ENCODE measurements at regions not wholly inside any gene's neighbourhood (a gene's known extent, or its start where the extent isn't known, plus 50 kb on each side); places are given as distances from the start of the nearest gene placed in this dataset.
"Not testable (repeated sequence)": the region's sequence is repeated elsewhere in the genome, so short reads cannot be mapped to it uniquely, and the experiment has no call there.

DNA sequence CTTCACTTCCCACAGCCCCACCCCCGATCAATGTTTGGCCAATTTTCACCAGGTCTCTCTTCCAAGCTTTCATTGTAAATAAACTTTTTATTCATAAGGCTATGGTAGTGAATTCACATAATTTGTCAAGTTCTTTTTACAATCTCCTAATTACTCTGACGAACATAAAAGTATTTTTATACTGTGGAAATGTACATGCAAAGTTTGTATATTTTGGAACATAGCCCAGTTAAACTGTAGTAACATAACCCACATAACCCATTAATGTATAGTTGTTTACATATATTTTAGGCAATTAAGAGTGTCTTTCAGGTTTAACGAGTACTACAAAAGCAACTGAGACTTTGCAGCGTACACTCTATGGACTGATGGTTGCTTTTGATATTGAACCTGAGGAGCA, 228.3 kb upstream of the ERBB4 start:
- no peak for DNase-seq

DNA sequence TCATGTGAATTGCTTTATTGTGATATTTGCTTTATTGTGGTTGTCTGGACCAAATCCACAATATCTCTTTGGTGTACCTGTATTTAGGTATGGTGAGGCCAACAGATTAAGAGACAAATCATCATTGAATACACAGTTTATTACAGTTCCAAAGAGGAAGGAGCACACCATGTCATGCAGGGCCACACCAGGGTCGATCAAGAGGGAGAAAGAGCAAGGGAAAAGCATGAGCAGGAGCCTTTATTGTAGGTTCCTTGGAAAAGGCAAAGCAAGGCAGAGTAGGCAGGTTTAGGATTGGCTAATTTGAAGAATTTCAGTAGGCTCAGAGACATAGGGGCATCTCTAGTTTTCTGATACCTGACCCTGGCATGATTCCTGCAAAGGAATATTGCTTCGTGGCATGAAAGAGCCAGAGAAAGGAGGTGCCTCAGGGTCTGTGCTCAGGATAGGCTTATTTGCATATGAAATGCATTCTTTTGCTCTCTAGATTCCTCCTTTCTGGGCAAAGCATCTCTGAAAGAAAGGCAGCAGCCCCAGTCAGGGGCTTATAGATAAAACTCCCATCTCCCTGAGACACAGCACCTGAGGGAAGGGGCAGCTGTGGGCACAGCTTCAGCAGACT, 214.2 kb upstream of the ERBB4 start:
- no peak for DNase-seq

DNA sequence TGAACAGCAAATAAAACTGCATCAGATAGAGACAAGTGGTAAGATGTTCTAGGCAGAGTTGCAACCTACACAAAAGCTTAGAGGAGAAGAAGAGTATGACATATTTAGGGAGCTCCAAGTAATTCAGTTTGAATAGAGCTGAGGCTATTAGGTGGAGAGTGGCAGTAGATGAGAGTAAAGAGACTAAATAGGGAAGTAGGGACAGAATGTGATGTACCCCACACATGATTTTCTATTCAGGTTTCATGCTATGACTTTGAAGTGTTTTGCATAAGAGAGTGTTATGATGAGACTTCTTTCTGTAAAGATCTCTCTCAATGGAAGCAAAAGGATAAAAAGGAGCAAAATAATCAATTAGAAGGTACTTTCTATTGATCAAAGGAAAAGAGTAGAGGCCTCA, 206.8 kb upstream of the ERBB4 start:
- DNase-seq, result no peak

DNA sequence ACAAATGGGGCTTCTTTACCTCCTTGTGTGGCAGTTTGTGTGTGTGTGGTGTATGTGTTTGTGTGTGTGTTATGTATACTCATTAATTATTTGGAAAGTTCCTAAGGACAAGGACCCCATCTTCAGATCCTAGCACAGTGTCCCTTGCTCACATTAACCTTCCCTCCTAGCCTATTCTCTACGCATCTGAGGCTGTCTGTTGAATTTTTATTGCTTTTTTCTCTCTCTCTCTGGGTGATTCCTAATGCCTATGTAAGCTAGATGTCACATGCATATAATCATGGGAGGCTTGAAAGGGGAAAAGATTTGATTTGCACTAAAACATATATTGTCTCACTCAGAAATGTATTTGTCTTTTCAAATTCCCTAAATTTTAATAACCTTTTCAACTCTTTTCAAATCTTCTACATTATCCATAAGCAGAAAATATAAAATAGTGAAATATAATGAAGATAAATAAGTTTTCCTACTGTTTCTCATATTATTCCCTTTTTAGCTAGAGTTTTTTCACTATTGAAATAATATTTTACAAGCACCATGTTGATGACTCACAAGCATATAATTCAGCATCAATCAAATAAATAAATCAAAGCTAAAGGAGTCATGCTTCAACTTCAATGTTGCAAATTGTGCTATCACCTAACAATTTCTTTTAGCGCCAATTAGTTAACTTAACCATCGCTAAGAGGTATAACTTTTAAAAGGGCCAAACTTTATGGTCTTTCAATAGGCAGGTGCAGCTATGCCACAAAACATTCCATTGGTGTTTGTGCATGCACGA, 199.0 kb upstream of the ERBB4 start:
- no peak for DNase-seq

DNA sequence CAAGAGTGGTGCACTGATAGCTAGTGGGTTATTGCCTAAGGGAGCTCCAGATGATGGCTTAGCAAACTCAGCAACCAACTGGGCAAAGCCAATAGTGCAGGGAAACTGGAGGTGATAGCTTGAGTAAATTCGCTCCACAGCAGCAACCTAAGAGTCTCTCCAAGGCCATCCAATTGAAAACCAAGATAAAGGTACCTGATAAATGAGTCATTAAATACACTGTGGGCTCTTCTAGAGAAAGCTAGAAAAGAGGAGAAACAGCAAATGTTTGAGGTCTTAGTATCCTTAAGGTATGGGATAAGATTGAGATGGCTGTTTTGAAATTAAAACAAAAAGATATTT, 197.8 kb upstream of the ERBB4 start:
- no peak for DNase-seq

DNA sequence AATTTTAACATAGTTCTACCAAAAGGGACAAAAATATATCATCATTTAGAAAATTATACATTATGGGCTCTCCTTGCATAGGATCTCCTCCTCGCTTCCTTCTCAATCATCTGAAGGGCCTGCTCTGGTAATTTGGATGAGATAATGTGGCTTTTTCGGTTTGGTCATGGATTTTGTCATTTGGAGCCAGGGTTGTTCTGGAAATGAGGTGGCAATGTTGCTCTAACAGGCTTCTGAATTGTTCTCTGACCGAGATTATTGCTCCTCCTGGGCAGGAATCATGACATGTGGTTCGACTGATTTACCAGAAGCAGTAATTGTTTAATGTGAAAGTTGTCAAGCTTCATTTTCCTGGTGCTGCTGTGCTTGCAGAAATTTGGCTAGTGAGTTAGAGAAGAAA, 194.7 kb upstream of the ERBB4 start:
- DNase-seq, result no peak

DNA sequence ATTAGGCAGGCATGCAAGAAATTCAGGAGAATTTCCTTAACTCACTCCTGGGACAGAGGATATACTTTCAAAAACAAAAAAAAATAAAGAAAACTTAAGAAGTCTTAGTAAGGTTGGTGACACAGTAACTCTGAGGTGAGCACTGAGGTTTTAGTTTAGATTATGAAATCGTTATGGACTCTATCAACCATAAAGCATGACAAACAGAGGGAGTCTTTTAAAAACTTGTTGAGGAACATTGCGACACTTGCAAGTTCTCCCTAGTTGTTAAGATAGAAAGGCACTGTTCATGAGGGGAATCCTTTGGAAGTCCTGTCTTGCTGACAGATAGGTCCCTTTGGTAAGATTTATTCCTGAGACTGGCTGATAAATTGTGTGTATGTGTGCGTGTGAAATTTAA, 194.3 kb upstream of the ERBB4 start:
- no peak for DNase-seq

DNA sequence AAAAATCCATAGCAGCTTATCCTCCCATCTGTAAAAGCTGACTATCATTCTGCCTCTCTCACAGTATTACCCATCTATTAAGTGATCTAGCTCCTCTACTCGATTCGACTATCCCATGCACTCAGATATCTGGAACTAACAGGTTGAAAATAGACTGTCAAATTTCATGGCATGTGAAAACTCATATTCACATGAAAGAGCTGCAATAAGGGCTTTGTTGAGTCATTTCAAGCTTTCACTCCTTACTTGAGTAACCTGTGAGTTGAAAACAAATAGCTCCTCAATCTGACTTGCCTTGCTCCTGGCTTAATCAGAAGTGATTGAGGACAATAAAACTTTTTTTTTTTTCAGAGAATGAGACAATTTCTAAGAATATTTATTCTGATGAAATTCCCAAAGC, 192.4 kb upstream of the ERBB4 start:
- DNase-seq, result no peak

DNA sequence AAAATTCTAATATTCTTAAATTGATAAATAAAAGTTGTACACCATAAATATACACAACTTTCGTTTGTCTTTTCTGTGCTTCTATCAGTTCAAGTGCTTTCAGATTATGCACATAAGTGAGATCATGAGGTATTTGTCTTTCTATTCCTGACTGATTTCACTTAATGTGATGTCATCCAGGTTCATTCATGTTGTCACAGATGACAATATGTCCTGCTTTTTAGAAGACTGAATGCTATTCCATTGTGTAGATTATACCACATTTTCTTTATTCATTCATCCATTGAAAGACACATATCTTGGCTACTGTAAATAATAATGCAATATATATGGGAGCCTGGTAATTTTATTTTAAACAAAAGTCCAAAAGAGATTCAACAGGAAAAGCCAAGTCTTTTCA, 190.1 kb upstream of the ERBB4 start:
- DNase-seq, result no peak

DNA sequence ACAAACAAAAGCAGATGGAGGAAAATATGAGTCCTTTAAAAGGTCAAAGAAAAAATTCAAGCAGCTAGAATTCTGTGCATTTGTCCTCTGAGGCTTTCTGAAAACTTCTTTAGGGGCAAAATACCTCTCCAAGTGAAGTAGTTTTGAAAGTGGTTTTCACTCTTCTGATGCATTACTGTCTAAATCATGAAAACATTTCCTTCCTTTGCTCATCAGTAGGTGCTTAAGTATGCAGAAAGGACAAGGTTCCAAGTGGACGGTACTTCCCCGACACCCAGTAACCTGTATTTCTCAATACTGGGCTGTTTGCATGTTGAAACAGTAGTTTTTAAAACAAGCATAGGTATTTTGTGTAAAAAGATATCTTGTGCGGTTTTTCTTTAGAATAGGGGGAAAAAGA, 189.1 kb upstream of the ERBB4 start:
- no peak for DNase-seq

DNA sequence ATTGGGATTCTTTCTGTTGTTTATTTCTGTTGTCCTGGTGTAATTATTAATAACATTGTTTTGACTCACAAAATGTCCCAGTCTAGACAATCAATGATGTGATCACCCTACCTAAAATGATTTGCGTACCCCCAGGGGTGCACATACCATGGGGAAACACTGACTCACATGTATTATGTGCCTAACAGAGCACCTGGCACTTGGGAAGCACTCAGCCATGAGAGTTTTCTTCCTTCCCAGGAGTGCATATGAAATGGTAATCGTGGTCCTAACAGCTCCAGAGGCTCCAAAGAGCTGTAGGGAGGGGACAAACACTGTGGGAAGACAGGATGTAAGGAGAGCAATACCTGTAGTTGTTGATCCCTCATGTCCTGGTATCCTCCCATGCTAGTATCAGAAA, 187.8 kb upstream of the ERBB4 start:
- no peak for DNase-seq

DNA sequence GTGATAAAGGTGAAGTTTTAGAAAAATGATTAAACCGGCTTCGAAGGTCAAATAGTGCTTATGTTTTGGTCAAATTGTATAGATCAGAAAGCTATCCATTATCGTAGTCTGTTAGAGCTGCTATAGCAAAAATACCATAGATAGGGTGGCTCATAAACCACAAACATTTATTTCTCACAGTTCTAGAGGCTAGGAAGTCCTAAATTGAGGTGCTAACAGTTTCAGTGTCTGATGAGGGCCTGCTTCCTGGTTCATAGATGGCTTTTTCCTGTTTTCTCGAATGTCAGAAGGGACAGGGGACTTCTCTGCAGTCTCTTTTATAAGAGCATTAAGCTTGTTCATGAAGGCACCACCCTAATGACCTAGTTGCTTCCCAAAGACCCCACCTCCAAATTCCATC, 186.6 kb upstream of the ERBB4 start:
- DNase-seq, result no peak

DNA sequence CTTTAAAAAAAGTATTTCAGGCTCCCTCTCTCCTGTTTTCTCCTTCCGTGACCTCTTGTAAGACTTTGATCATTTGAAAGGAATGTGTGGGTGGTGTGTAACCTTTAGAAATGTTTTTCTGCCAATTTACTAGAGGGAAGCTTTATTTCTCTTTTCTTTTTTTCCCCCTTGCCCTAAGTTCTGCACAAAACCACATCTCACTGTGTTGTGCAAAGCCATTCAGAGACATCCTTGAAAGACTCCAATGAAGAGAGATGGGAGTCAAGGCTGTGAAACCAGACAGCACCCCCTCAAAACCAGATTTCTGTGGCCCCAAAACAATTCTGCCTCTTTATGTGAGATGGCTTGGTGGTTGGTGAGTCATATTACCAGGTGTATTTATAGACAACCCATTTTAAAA, 184.6 kb upstream of the ERBB4 start:
- no peak for DNase-seq

DNA sequence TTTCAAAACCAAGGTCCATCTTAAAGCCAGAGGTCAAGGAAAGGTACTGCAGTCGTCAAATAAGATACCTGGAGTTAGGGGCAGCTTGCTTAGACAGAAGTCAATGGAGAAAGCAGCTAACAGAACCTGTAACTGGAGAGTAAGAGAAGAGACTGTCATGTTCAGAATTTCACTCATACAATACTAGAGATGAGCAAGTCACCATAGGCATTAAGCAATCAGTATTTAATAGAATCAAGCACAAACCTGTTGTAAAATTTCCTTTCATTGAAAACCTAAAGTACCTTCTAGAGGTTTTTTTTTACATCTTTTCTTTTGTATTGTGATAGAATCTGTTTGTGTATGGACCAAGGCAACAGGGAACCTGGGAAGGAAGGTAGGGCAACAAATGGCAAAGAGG, 183.4 kb upstream of the ERBB4 start:
- DNase-seq, result no peak

DNA sequence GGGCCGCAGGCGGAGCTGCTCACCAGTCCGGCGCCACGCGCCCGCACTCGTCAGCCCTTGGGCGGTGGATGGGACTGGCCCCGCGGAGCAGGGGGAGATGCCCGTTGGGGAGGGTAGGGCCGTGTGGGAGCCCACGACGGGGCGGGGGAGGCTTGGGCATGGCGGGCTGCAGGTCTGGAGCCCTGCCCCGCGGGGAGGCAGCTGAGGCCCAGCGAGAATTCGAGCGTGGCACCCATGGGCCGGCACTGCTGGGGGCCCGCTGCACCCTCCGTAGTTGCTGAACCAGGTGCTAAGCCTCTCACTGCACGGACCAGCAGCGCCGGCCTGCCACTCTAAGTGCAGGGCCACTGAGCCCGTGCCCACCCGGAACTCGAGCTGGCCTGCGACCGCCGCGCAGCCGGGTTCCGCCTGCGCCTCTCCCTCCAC, 182.4 kb upstream of the ERBB4 start:
- DNase-seq, result no peak

DNA sequence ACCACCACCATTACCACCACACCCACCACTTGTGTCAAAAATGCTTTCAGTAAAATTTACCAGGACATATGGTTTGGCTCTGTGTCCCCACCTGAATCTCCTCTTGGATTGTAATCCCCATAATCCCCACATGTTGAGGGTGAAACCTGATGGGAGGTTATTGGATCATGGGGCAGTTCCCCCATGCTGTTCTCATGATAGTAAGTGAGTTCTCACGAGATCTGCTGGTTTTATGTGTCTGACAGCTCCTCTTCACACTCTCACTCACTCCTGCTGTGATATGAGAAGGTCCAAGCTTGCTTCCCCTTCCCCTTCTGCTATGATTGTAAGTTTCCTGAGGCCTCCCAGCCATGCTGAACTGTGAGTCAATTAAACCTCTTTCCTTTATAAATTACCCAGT, 176.8 kb upstream of the ERBB4 start:
- DNase-seq, result not testable (repeated sequence)

DNA sequence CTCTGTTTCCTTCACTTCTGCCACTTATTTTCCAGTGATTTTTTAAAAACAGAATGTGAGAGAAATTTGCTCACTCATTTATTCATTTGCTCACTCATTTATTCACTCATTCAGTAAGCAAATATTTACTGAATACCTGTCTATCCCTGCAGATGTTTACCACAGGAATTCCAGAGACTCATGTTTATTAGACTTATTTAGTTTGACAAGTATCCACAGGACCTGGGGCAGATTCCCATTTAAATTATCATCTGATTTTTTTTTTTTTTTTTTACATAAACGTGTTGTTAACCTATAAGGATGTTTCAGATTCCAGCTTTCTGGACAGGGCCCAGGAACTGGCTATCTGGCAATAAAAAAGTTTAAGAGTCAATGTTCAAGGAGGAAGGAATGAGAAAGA, 175.1 kb upstream of the ERBB4 start:
- no peak for DNase-seq

DNA sequence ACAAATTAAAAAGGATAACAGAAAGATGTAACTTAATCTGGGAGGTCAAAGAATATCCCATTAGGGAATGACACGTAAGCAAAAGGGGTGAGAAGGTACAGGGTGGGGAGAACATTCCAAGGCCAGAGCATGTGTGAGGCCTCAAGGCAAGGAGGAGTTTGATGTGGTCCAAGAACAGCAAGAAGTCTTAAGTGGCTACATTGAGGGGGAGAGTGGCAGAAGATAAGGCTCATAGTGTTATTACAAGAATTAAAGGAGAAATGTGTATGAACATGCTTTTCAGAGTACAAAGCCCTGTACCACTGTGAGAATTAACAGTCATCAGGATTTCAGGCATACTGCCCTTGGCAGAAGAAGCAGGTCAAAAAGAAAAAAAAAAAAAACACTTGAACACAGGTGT, 174.4 kb upstream of the ERBB4 start:
- no peak for DNase-seq

DNA sequence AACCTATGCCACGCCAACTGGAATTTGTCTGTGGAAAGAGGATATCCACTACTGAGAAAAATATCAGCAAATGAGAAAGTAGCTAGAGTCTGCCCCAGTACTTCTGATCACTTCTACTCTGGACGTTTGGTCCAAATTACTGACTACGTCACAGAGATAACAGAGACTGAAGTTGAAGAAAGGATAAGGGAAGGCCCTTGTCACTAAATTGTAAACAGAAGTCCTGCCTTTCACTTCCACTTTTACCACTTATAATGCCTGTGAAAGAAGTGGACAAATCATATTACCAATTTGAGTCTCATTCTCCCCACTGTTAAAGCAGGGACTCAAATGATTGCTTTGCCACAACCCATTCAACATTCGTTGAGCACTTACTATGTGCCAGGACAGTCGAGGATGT, 173.9 kb upstream of the ERBB4 start:
- DNase-seq, result no peak

DNA sequence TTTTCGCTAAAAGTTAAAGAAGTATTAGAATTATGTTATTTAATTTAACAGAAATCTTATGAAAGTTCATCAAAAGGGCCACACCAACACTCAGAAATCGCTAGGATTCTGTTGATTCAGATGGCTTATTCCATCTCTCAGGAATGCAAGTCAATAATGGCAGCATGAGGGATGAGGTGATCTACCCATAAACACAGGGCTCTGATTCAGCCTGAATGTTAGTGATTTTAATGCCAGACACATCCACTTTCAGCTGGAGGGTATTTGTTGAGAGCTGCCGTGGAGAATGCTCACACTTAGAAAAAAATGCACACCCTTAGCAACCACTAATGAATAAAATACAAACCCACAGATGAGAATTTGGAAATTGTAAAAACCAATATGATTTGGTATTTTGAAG, 173.3 kb upstream of the ERBB4 start:
- DNase-seq, result no peak

DNA sequence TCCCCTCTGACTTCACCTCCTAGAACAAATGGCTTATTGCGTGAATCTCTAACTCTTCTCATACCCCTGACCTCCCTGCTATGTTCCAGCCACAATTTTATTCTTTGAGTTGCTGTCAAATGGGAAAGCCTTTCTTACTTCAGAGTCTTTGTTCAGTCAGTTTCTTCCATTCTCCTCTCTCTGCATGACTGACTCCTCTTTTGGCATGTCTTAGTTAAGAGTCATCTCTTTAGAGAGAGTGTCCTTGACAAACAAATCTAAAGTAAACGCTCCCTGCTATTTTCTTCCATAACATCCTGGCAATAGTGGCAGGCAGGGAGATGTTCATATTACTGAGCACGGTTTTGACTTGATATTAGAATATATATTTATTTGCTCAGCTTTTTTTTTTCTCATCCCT, 170.7 kb upstream of the ERBB4 start:
- no peak for DNase-seq

DNA sequence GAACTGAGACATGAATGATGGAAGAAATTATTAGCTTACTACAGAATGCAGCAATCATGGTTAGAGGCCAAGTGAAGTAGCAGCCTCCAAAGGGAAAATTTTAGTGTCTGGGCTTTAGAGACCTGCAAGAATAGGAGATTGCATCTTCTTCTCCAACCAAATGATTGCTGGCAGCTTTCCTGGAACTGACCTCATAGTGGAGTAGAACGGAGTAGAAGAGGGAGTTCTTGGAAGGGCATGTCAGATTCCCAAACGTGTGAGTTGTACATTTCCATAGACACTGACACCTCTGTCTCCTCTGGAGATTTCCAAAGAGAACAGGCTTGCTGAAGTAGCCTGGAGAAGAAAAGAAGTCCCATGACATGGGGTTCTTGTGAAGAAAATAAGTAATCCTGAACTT, 169.8 kb upstream of the ERBB4 start:
- DNase-seq, result no peak

DNA sequence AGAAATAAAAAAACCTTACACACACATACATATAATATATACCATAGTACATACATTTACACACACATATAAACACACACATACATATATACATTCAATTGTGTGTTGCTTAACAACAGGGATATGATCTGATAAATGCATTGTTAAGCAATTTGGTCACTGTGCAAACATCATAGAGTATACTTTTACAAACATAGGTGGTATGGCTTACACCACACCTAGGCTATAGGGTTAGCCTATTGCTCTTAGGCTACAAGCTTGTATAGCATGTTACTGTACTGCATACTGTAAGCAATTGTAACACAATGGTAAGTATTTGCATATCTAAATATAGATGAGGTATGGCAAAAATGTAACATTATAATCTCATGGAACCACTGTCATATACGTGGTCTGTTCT, 156.8 kb upstream of the ERBB4 start:
- no peak for DNase-seq

DNA sequence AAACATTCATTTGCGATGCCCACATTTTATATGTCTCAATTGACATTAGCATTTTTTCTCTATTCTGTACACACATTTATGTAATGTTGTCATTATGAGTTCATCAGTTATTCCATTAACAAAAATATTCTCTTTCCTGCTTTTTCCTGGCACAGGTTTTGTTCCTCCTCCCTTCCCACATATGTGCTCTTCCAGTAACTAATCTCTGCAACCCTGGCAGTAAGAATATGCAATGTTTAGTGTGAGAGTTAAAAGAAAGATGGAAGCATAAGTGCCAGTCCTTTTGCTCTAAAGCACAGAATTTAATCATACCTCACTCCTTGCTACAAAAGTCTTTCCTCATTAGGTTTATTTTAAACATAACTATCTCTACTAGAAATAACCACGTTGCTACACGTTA, 155.8 kb upstream of the ERBB4 start:
- DNase-seq, result no peak

DNA sequence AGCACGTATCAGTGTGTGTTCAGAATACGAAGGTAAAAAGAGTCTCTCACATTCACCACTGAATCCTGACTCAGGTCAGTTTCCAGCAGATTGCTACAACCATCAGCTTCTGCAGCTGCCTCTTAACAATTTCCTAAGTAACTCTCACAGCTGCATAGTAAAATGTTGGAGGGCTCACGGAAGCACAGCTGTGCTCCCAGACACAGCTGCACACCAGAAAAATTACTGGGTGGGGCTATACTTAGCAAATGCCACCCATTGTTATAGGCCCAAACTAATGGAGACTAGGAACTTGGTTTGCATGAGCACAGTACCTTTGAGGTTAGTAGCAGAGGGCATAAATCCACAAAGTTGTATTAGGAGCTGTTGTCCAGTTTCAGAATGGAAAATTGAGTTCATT, 153.9 kb upstream of the ERBB4 start:
- DNase-seq, result peak; percentile 53
